Activated CD4-positive, alpha-beta T cell treated with anti-CD3 and anti-CD28 coated beads, Interleukin-2, amount 50 U/mL, for 16 hours (primary cell): ENCODE measurements at regions not wholly inside any gene's neighbourhood (a gene's known extent, or its start where the extent isn't known, plus 50 kb on each side); places are given as distances from the start of the nearest gene placed in this dataset.
"Not testable (repeated sequence)": the region's sequence is repeated elsewhere in the genome, so short reads cannot be mapped to it uniquely, and the experiment has no call there.

ENCODE experiments used
- DNase-seq: peaks from one replicate; pipeline ENCODE4 v3.0.0-alpha.2; 2020

GRCh38 chr2:89027536-89027935 is 336.1 kb downstream of the RPIA start:
- not testable (repeated sequence) for DNase-seq

DNA sequence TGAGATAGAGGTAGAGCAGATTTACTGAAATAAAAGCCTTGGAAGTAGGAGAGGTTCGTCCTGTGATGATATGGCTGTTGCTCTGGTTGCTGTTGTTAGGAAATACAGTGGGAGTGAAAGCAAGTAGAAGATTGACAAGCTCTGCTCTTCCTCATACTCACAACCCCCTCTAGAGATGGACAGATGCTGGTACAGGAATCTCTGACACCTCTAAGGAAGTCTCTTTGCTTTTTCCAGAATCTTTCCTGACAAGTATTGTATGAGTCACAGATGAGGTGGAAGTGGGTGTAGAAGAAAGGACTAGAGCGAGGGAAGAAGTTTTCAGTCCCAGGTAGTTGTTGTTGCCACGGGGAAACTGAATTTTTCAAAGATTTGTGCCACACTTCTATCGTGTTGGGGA is 337.8 kb downstream of the RPIA start:
- not testable (repeated sequence) for DNase-seq

DNA sequence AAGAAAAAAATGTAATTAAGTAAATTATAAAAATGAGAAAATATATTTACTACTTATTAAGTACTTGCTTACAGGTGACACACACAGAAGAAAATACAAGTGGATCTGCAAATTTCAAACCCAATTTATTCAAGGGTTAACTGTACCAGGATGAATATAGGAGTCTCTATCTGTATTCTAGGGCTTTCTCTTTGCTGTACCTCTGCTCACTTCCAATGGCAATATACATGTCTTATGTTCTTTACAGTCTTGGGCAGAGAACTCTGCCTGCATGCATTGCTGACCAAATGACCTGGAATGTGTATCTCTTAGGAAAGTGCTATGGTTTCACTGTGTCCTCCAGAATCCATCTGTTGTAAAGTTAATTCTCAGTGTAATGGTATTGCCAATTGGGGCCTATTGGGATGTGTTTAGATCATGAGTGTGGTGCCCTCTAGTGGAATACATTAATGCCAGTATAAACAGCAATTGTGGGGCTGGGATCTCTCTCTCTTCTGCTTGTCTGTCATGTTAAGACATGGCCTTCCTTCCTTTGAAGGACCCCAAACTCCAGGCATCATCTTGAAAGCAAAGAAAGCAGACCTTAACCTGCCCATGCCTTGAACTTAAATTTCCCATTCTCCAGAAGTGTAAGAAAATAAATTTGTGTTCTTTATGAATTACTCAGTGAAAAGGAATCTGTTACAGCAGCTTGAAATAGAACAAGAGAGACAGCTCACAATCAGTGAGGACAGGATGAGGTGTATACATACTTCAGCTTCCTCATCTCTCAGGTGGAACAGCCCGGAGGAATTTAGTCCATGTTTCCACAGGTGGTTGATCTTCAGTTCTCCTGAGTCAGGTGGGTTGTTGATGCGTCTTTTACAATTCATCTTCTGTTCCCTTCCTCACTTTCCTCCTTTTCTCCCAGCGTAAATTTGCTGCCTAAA is 356.9 kb downstream of the RPIA start:
- DNase-seq: peak; percentile 47

- not testable (repeated sequence) for DNase-seq
Measured at GRCh38 chr2:89058616-89059015, 367.1 kb downstream of the RPIA start.

DNA sequence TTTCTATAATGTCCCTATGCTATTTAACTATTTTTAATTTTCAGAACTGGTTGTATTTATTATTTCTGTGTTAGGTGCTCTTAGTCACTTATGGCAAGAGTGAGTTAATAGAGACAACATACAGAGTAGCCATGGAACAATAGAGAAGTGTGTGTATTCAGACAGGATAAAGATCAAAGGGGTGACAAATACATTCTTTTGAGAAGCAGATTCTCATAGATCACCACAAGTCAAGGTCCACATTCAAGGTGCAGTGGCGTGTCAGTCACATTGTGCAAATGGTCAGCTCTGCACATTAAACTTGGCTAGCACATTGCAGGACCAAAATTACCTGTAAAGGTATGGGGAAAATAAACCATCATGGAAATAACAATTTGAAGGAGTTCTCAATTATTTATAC is 369.7 kb downstream of the RPIA start:
- not testable (repeated sequence) for DNase-seq

DNA sequence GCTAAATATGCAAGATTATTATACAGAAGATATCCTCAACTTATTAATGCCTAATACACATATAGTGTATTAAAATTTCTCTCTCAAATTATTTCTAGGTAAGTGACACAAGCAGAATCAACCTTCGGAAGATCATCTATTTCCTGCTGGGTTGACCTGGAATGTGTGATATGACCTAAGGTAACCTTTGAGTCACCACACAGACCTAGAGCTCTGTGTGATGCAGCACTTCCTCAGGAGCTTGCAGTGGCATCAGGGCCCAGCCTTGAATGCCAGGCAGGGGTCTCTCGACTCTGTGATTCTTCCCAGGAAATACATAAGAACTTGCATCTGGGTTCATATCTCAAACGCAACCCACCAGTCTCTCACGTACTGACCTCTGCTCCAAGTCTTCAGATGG is 385.3 kb downstream of the RPIA start:
- not testable (repeated sequence) for DNase-seq

- DNase-seq: not testable (repeated sequence)
Measured at GRCh38 chr2:89092911-89093310, 401.4 kb downstream of the RPIA start.

- not testable (repeated sequence) for DNase-seq
Measured at GRCh38 chr2:89095060-89095459, 403.6 kb downstream of the RPIA start.

DNA sequence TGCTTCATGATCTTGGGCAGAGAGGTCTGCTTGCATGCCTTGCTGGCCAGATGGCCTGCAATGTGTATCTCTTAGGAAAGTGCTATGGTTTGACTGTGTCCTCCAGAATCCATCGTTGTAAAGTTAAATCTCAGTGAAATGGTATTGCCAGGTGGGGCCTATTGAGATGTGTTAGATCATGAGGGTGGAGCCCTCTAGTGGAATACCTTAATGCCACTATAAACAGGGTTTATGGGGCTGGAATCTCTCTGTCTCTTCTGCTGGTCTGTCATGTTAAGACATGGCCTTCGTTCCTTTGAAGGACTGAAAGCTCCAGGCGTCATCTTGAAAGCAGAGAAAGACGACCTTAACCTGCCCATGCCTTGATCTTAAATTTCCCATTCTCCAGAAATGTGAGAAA is 411.1 kb downstream of the RPIA start:
- DNase-seq: not testable (repeated sequence)

GRCh38 chr2:89106369-89107019 is 415.0 kb downstream of the RPIA start:
- not testable (repeated sequence) for DNase-seq

DNA sequence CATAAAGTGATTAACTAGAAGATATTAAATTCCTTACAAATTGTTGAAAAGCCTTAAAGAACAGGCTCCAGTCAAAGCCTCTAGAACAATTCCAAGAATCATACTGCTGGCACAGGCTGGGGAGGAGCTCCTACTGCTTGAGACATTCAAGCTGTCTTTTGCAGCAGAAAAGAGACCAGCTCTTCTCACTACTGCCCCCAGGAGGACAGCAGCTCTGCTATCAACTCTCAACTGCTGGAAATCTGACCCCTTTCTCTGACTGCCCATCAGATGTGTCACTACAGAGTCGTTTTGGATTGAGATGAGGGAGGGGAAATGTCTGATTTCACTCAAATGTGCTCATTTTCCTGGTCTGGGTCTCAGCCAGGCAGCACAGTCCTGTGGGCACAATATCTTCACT is 421.0 kb downstream of the RPIA start:
- peak; percentile 6 for DNase-seq

DNA sequence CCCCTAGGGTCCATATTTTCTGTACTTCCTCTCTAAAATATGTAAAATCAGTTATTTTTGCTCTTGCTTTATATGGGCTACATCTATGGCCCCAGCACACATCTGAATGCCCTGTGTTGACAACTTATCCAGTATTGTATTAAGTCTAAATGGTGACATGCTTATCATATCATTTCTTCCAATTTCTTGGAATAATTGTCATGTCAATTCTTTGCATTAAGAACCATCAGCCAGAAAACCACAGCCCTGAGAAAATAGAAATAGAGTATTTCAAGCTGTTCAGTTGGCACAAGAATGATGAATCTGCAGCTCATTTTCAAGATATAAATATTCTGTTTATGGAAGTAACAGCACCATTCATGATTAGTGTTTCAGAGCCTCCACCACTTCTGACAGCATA is 421.8 kb downstream of the RPIA start:
- not testable (repeated sequence) for DNase-seq

DNA sequence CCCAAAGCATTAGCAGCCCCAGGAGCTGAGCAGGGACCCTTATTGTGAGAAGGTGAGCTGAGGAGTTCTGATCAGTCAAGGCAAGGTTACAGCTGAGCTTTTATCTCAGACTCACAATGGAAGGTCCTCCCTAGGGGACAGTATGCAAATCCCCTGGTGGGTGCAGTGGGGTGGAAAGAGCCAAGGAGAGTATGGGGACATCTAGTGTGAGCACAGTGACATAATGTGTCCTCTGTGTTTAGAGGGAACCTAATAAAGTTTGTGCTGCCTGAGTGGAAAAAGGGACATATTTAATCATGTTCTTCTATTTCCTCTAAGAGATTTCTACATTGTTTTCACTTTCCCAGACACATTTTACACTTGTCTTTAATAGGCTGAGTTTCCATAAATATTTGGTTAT is 438.0 kb downstream of the RPIA start:
- DNase-seq: not testable (repeated sequence)

- not testable (repeated sequence) for DNase-seq
Measured at GRCh38 chr2:89130665-89131308, 439.3 kb downstream of the RPIA start.

- DNase-seq: not testable (repeated sequence)
Measured at GRCh38 chr2:89142959-89143358, 451.5 kb downstream of the RPIA start.

DNA sequence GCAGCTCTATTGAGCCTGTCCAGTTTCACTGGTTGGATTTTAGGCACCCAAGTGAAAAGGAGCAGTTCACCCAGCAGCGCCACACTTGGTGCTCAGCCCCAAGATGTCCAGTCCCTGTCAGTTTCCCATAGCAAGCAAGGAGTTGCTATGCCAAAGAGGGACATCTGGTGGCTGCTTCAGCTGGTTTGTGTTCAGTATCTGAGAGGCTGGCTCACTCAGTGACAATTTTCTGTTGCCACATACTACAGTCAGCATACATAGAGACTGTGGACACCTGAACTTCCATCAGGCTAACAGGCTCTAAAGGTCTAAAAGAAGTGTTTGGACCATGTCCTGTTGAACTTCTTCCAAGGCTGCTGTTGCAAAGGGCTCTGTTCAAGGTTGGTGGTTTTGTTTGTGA is 453.9 kb downstream of the RPIA start:
- not testable (repeated sequence) for DNase-seq

GRCh38 chr2:89148256-89148655 is 456.8 kb downstream of the RPIA start:
- DNase-seq: not testable (repeated sequence)

- not testable (repeated sequence) for DNase-seq
Measured at GRCh38 chr2:89151699-89152098, 460.2 kb downstream of the RPIA start.

DNA sequence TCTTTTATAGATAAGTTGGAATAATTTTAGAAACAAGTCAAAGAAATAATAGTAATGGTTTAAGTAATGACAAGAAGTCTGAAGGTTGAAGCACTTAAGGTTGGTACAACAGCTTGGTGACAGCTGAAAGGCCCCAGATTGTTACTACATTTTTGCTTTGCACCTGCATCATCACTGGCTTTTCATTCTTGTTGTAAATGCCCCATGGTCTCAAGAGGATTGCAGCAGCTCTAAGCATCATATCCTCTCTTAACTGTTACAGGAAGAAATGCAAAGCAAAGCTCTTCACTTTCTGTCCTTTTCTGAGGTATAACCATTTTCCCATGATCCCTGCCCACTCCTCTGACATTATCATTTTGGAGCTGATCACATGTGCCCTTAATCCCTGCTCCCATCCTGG is 461.0 kb downstream of the RPIA start:
- DNase-seq: not testable (repeated sequence)

DNA sequence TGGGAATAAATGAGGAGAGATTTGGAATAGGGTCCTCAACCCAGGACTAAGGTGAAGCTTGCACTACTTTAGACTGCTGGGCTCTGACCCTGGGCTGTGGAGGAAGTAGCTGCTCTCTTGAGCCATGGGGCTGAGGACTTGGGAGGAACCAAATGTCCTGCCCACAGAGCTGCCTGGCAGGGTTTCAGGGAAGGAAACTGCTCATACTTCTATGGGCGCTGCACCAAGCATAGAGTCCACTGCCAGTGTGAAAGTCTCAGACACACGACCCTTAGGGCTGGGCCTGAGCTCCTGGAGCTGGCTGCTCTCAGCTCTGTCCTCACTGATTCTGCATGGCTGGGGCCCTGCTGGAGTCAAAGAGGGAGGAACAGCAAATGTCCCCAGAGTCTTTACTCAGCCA is 461.7 kb downstream of the RPIA start:
- not testable (repeated sequence) for DNase-seq

- DNase-seq: not testable (repeated sequence)
Measured at GRCh38 chr2:89154247-89154682, 462.8 kb downstream of the RPIA start.

GRCh38 chr2:89160306-89160705 is 468.8 kb downstream of the RPIA start:
- not testable (repeated sequence) for DNase-seq

- DNase-seq: not testable (repeated sequence)
Measured at GRCh38 chr2:89161626-89162025, 470.2 kb downstream of the RPIA start.
